ENCODE measurements at regions not wholly inside any gene's neighbourhood (a gene's known extent, or its start where the extent isn't known, plus 50 kb on each side); places are given as distances from the start of the nearest gene placed in this dataset.

- TF ChIP-seq, protein P1, sequence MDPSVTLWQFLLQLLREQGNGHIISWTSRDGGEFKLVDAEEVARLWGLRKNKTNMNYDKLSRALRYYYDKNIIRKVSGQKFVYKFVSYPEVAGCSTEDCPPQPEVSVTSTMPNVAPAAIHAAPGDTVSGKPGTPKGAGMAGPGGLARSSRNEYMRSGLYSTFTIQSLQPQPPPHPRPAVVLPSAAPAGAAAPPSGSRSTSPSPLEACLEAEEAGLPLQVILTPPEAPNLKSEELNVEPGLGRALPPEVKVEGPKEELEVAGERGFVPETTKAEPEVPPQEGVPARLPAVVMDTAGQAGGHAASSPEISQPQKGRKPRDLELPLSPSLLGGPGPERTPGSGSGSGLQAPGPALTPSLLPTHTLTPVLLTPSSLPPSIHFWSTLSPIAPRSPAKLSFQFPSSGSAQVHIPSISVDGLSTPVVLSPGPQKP (IDR thresholded peaks at IDR 0.05; ENCODE audit: borderline replicate concordance, low read depth, low read length): no peak
- TF ChIP-seq CTCF (conservative IDR thresholded peaks at IDR 0.05; ENCODE audit: low read depth, low read length): no peak
- no peak for TF ChIP-seq POLR2A (IDR thresholded peaks at IDR 0.05; ENCODE audit: low read depth, low read length)
- TF ChIP-seq MAZ (IDR thresholded peaks at IDR 0.05; ENCODE audit: borderline replicate concordance, low read depth, low read length): no peak
- no peak for TF ChIP-seq FOS (IDR thresholded peaks at IDR 0.05; ENCODE audit: low read depth, low read length)
- no peak for TF ChIP-seq SMC3 (IDR thresholded peaks at IDR 0.05; ENCODE audit: low read depth, low read length)
- no peak for TF ChIP-seq RAD21 (IDR thresholded peaks at IDR 0.05; ENCODE audit: low read length)
- TF ChIP-seq, protein P2, sequence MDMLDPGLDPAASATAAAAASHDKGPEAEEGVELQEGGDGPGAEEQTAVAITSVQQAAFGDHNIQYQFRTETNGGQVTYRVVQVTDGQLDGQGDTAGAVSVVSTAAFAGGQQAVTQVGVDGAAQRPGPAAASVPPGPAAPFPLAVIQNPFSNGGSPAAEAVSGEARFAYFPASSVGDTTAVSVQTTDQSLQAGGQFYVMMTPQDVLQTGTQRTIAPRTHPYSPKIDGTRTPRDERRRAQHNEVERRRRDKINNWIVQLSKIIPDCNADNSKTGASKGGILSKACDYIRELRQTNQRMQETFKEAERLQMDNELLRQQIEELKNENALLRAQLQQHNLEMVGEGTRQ (IDR thresholded peaks at IDR 0.05; ENCODE audit: low read depth, low read length): no peak
- no peak for TF ChIP-seq MXI1 (IDR thresholded peaks at IDR 0.05; ENCODE audit: borderline replicate concordance, low read depth, low read length)
Observed at GRCh38 chr6:164216839-164217238, 802.3 kb downstream of the QKI start.

Data from IMR-90 (cell line).